Endothelial cell of umbilical vein (primary cell): ENCODE measurements at regions not wholly inside any gene's neighbourhood (a gene's known extent, or its start where the extent isn't known, plus 50 kb on each side); places are given as distances from the start of the nearest gene placed in this dataset.

ENCODE experiments used
- BruUV-seq: library from RNA; stranded (reverse); fragments of 400-500 nt; replicated peaks from 2 replicates; lab custom pipeline; 2021; lab: Mats Ljungman, UMichigan
- CTCF ChIA-PET: fragments of 300-600, 350-600 bp; sonication (Branson Sonifier 250); formaldehyde crosslinking; loops from one replicate; lab custom pipeline; 2021; ENCODE audit warnings: antibody characterized with exemption, inconsistent platforms; lab: Charles Lee
- POLR2A ChIA-PET: fragments of 300-600, 350-600 bp; sonication (Branson Sonifier 250); formaldehyde crosslinking; loops from one replicate; lab custom pipeline; 2021; ENCODE audit warnings: antibody characterized with exemption, inconsistent platforms; lab: Charles Lee
- DNase-seq: peaks from one replicate; pipeline ENCODE4 v3.0.0-alpha.2; 2011; ENCODE audit warnings: low read depth, low spot score
- FAIRE-seq: peaks from 2 replicates; lab custom pipeline; 2011; peaks lifted over from hg19 to GRCh38; lab: Jason Lieb, UNC
- H2AFZ ChIP-seq: 2 replicates; pipeline ENCODE4 v1.6.0; 2012; ENCODE audit warnings: low read depth, low read length, control low read depth, inconsistent platforms
- H3K27ac ChIP-seq: 2 replicates; pipeline ENCODE4 v1.5.1; 2011; ENCODE audit warnings: low read depth, mild to moderate bottlenecking, control low read depth, low read length, moderate library complexity; ENCODE audit not compliant: insufficient read depth
- H3K27me3 ChIP-seq, 2 experiments: 2 replicates each; pipeline versions ENCODE4 v1.6.0 to v1.6.1; 2011; ENCODE audit warnings: low read length in 2 of 2, mixed read lengths in 1 of 2; ENCODE audit not compliant: control insufficient read depth in 2 of 2, insufficient read depth in 2 of 2
- H3K36me3 ChIP-seq, 2 experiments: 2 replicates in 1 of 2; 3 replicates in 1 of 2; pipeline ENCODE4 v1.5.1; 2011; ENCODE audit warnings: low read length in 2 of 2, mild to moderate bottlenecking in 1 of 2, moderate library complexity in 1 of 2; ENCODE audit not compliant: control insufficient read depth in 2 of 2, insufficient read depth in 2 of 2; ENCODE audit errors: extremely low read depth in 1 of 2
- H3K4me1 ChIP-seq: 3 replicates; pipeline ENCODE4 v1.5.1; 2011; ENCODE audit warnings: mild to moderate bottlenecking, low read length; ENCODE audit not compliant: control insufficient read depth, insufficient read depth; ENCODE audit errors: extremely low read depth
- H3K4me2 ChIP-seq: 2 replicates; pipeline ENCODE4 v1.6.1; 2011; ENCODE audit warnings: low read length, control low read depth, mixed read lengths; ENCODE audit not compliant: insufficient read depth
- H3K4me3 ChIP-seq, 3 experiments: fragments of 200-600 bp in 1 of 3; sonication (generic), shearing (Covaris generic) in 1 of 3; replicated peaks in 1 of 3; 2 replicates each; pipeline ENCODE4 v1.5.1; 2011 to 2016; ENCODE audit warnings: control low read depth in 3 of 3, low read length in 3 of 3, mild to moderate bottlenecking in 2 of 3, inconsistent platforms in 1 of 3, low read depth in 1 of 3, moderate library complexity in 1 of 3; ENCODE audit not compliant: insufficient read depth in 1 of 3
- H3K79me2 ChIP-seq: 2 replicates; pipeline ENCODE4 v1.6.0; 2012; ENCODE audit warnings: low read length, inconsistent platforms; ENCODE audit not compliant: control insufficient read depth, insufficient read depth
- H3K9ac ChIP-seq: replicated peaks from 2 replicates; pipeline ENCODE3; 2011; ENCODE audit warnings: low read length, control low read depth; ENCODE audit not compliant: insufficient read depth; ENCODE audit errors: extremely low read depth
- H3K9me1 ChIP-seq: replicated peaks from 3 replicates; pipeline ENCODE4 v1.6.0; 2011; ENCODE audit warnings: mild to moderate bottlenecking, low read length; ENCODE audit not compliant: control insufficient read depth, insufficient read depth; ENCODE audit errors: extremely low read depth
- H3K9me3 ChIP-seq: replicated peaks from 2 replicates; pipeline ENCODE4 v1.5.1; 2012; ENCODE audit warnings: low read length, inconsistent platforms; ENCODE audit not compliant: control insufficient read depth, insufficient read depth
- H4K20me1 ChIP-seq: replicated peaks from 2 replicates; pipeline ENCODE3; 2011; ENCODE audit warnings: mild to moderate bottlenecking, low read length; ENCODE audit not compliant: control insufficient read depth, insufficient read depth; ENCODE audit errors: extremely low read depth
- EZH2 ChIP-seq: IDR thresholded peaks from 2 replicates; pipeline ENCODE4 v1.6.1; 2012; ENCODE audit warnings: borderline replicate concordance, low read depth, mild to moderate bottlenecking, moderate library complexity, low read length, inconsistent platforms; ENCODE audit not compliant: severe bottlenecking
- FOS ChIP-seq: IDR thresholded peaks from 2 replicates; pipeline ENCODE4 v1.6.1; 2011; ENCODE audit warnings: mild to moderate bottlenecking, low read length, moderate library complexity, borderline replicate concordance; ENCODE audit not compliant: insufficient read depth
- JUN ChIP-seq: IDR thresholded peaks from 2 replicates; pipeline ENCODE4 v1.6.1; 2011; ENCODE audit warnings: borderline replicate concordance, low read depth; ENCODE audit not compliant: insufficient read length, insufficient read depth
- MYC ChIP-seq: IDR thresholded peaks from one replicate; pipeline ENCODE4 v1.6.1; 2011; ENCODE audit warnings: mild to moderate bottlenecking, low read depth, low read length
- POLR2A ChIP-seq: IDR thresholded peaks from 2 replicates; pipeline ENCODE4 v1.6.1; 2012; ENCODE audit warnings: low read depth, mild to moderate bottlenecking, control low read depth, low read length
- POLR2AphosphoS5 ChIP-seq: IDR thresholded peaks from 2 replicates; pipeline ENCODE4 v1.6.1; 2012; ENCODE audit warnings: low read depth, mild to moderate bottlenecking, control low read depth, low read length, moderate library complexity; ENCODE audit not compliant: insufficient read depth
- dilution Hi-C: fragments of 300-500 bp; cut with MboI; formaldehyde crosslinking; loops from one replicate; pipeline ENCODE4 v1.15.0; 2019; ENCODE audit warnings: low sequenced_read_pairs; ENCODE audit not compliant: extremely low pct_ligation_motif_present
- intact Hi-C: fragments of 100-400 bp; cut with micrococcal nuclease; formaldehyde crosslinking; loops from one replicate; pipeline ENCODE4 v1.10.0; 2022
- TF ChIP-seq, protein P1 (sequence below): IDR thresholded peaks from 2 replicates; pipeline ENCODE4 v1.6.1; 2011; ENCODE audit not compliant: insufficient read depth, insufficient read length

DNA sequence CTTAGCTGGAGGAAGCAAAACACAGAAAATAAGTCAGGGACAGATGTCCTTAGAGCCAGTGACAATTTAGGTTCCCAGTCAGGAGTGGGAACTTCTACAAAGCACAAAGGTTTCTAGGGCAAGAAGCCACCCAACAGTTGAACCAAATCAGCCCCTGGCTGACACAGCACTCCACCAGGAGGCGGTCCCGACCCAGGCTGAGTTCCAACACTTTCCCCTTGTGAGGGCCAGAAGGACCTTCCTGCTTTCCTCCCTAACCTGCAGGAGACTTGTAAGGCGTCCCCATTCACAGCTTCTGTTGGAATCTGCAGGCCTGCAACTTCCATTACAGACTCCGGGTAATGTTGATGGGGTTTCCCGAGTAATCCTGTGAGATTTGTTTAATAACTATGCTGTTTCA lies 416.4 kb upstream of the IRX1 start:
- no peak for DNase-seq
- H3K4me1 ChIP-seq = no peaks in the 10 kb centered on the region
- no peaks in the 10 kb centered on the region for H3K79me2 ChIP-seq
- H3K36me3 ChIP-seq = no peaks in the 10 kb centered on the region
- peaks cover 10% of the 10 kb centered on the region for H3K9me3 ChIP-seq
- no peaks in the 10 kb centered on the region for H4K20me1 ChIP-seq
- H3K27ac ChIP-seq = no peak overlapping the region
- dilution Hi-C loops (no loop called here), intact Hi-C loops (no loop called here)
- CTCF ChIA-PET = no interaction called here
- POLR2A ChIA-PET = no interaction called here
- no peak for FAIRE-seq
- no peak overlapping the region for H2AFZ ChIP-seq
- TF ChIP-seq POLR2AphosphoS5 = no peak
- no peak for TF ChIP-seq EZH2
- TF ChIP-seq MYC = no peak
- TF ChIP-seq JUN = no peak
- TF ChIP-seq POLR2A = no peak
- no peak for TF ChIP-seq FOS
- TF ChIP-seq, protein P1, sequence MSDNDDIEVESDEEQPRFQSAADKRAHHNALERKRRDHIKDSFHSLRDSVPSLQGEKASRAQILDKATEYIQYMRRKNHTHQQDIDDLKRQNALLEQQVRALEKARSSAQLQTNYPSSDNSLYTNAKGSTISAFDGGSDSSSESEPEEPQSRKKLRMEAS = no peak
- H3K9ac ChIP-seq = no peak overlapping the region
- no TSS peak for BruUV-seq
- H3K9me1 ChIP-seq = no peaks in the 10 kb centered on the region
- no peaks in the 10 kb centered on the region for H3K27me3 ChIP-seq
- no peak overlapping the region for H3K4me2 ChIP-seq
- H3K4me3 ChIP-seq = no peak overlapping the region

DNA sequence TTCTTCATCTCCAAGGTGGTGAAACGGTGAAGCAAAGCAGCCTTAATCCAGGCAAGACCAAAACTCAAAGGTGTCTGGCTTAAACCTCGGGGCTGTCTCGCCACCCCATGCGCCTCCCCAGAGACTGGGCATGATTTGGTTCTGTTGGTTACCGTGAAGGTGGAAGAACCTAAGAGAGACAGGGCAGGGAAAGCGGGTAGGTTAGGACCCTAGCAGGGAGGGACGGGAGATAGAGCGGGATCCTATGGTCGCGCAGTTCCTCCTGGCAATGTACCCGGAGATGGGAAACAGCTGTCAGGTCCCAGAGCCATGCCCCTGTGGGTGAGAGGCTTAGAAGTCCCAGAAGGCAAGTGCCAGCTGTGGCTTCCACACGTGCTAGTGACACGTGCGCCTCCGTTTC lies 418.3 kb upstream of the IRX1 start:
- no peak for TF ChIP-seq EZH2
- TF ChIP-seq MYC = no peak
- Histone ChIP-seq H4K20me1 (no peaks in the 10 kb centered on the region), H3K36me3 (no peaks in the 10 kb centered on the region), H3K9me3 (peaks cover 6% of the 10 kb centered on the region), H2AFZ (no peak overlapping the region), H3K4me1 (no peaks in the 10 kb centered on the region), H3K27ac (no peak overlapping the region), H3K9me1 (no peaks in the 10 kb centered on the region), H3K4me3 (no peak overlapping the region), H3K27me3 (no peaks in the 10 kb centered on the region), H3K4me2 (no peak overlapping the region), H3K79me2 (no peaks in the 10 kb centered on the region), H3K9ac (no peak overlapping the region)
- FAIRE-seq (no peak), DNase-seq (no peak)
- dilution Hi-C loops = no loop called here
- no TSS peak for BruUV-seq
- intact Hi-C loops = no loop called here
- POLR2A ChIA-PET = no interaction called here
- CTCF ChIA-PET = no interaction called here
